Keratinocyte (primary cell): ENCODE measurements at regions not wholly inside any gene's neighbourhood (a gene's known extent, or its start where the extent isn't known, plus 50 kb on each side); places are given as distances from the start of the nearest gene placed in this dataset.

Source experiments
- DNase-seq: peaks from one replicate; pipeline ENCODE4 v3.0.0-alpha.2; 2011; ENCODE audit warnings: low read depth, missing footprints, low spot score
- FAIRE-seq: peaks from 2 replicates; lab custom pipeline; 2011; peaks lifted over from hg19 to GRCh38; lab: Jason Lieb, UNC
- H2AFZ ChIP-seq: 2 replicates; pipeline ENCODE4 v1.6.0; 2012; ENCODE audit warnings: low read length, control low read depth, inconsistent platforms; ENCODE audit not compliant: control insufficient read depth
- H3K27ac ChIP-seq: 2 replicates; pipeline ENCODE4 v1.5.1; 2011; ENCODE audit warnings: low read length; ENCODE audit not compliant: control insufficient read depth, insufficient read depth
- H3K27me3 ChIP-seq: 3 replicates; pipeline ENCODE4 v1.6.0; 2011; ENCODE audit warnings: low read length; ENCODE audit not compliant: control insufficient read depth, insufficient read depth; ENCODE audit errors: extremely low read depth
- H3K36me3 ChIP-seq, 2 experiments: 2 replicates in 1 of 2; 3 replicates in 1 of 2; pipeline ENCODE4 v1.5.1; 2011; ENCODE audit warnings: low read length in 2 of 2, mild to moderate bottlenecking in 1 of 2; ENCODE audit not compliant: control insufficient read depth in 2 of 2, insufficient read depth in 2 of 2; ENCODE audit errors: extremely low read depth in 1 of 2
- H3K4me1 ChIP-seq: 3 replicates; pipeline ENCODE4 v1.5.1; 2011; ENCODE audit warnings: low read length; ENCODE audit not compliant: control insufficient read depth, insufficient read depth; ENCODE audit errors: extremely low read depth
- H3K4me2 ChIP-seq: 3 replicates; pipeline ENCODE4 v1.6.0; 2011; ENCODE audit warnings: low read depth, low read length; ENCODE audit not compliant: control insufficient read depth, insufficient read depth; ENCODE audit errors: extremely low read depth
- H3K4me3 ChIP-seq, 3 experiments: fragments of 200-600 bp in 1 of 3; sonication (generic) in 1 of 3; 2 replicates in 2 of 3; 3 replicates in 1 of 3; pipeline ENCODE4 v1.5.1; 2011 to 2016; ENCODE audit warnings: low read length in 3 of 3, mild to moderate bottlenecking in 3 of 3, control low read depth in 2 of 3, inconsistent platforms in 1 of 3, low read depth in 1 of 3, mixed read lengths in 1 of 3, mixed run types in 1 of 3, moderate library complexity in 1 of 3; ENCODE audit not compliant: control insufficient read depth in 2 of 3, insufficient read depth in 2 of 3; ENCODE audit errors: extremely low read depth in 1 of 3
- H3K79me2 ChIP-seq: 2 replicates; pipeline ENCODE4 v1.6.0; 2012; ENCODE audit warnings: low read length; ENCODE audit not compliant: control insufficient read depth, insufficient read depth
- H3K9ac ChIP-seq: 3 replicates; pipeline ENCODE4 v1.6.0; 2011; ENCODE audit warnings: low read length; ENCODE audit not compliant: control insufficient read depth, insufficient read depth; ENCODE audit errors: extremely low read depth
- H3K9me1 ChIP-seq: 3 replicates; pipeline ENCODE4 v1.6.0; 2011; ENCODE audit warnings: low read length; ENCODE audit not compliant: control insufficient read depth, insufficient read depth; ENCODE audit errors: extremely low read depth
- H3K9me3 ChIP-seq: 2 replicates; pipeline ENCODE4 v1.5.1; 2012; ENCODE audit warnings: low read depth, low read length; ENCODE audit not compliant: control insufficient read depth
- H4K20me1 ChIP-seq: 3 replicates; pipeline ENCODE4 v1.6.0; 2011; ENCODE audit warnings: low read length; ENCODE audit not compliant: control insufficient read depth, insufficient read depth; ENCODE audit errors: extremely low read depth
- EZH2 ChIP-seq: IDR thresholded peaks from one replicate; pipeline ENCODE4 v1.6.1; 2012; ENCODE audit warnings: inconsistent platforms, mild to moderate bottlenecking, low read length, moderate library complexity
- dilution Hi-C: fragments of 300-500 bp; cut with MboI; formaldehyde crosslinking; loops from one replicate; pipeline ENCODE4 v1.7.0; 2020; ENCODE audit warnings: low sequenced_read_pairs; ENCODE audit not compliant: extremely low pct_ligation_motif_present
- TF ChIP-seq, protein P1 (sequence below), 3 experiments: IDR thresholded peaks in 1 of 3; conservative IDR thresholded peaks in 1 of 3; optimal IDR thresholded peaks in 1 of 3; 2 replicates in 2 of 3; 3 replicates in 1 of 3; pipeline versions ENCODE3 to v1.5.1; 2011; ENCODE audit warnings: low read length in 3 of 3, mild to moderate bottlenecking in 3 of 3, moderate library complexity in 2 of 3, control low read depth in 1 of 3, inconsistent platforms in 1 of 3; ENCODE audit not compliant: insufficient read depth in 2 of 3; ENCODE audit errors: extremely low read depth in 1 of 3

DNA sequence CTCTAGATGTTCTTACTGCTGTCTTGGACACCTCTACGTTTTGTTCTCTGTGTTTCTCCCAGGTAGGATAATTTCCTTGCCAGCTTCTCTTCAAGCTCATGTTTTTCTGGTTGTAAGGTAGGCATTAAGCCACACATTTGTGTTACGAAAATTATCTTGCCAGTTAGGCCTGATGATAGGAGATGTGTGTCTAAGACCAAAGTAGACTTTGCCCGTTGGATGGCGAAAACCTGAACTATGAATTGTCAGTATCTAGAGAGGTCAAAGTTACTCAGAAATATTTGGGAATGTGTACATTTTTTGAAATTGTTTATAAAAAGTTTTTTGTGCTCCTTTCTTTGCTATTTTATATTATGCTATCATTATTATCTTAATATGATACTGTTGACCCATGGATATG is 72.8 kb downstream of the FHIP1A start:
- H3K9me1 ChIP-seq = no peaks in the 10 kb centered on the region
- H3K27me3 ChIP-seq = no peaks in the 10 kb centered on the region
- H2AFZ ChIP-seq = no peak overlapping the region
- dilution Hi-C loops = no loop called here
- H3K9ac ChIP-seq = no peak overlapping the region
- H3K4me1 ChIP-seq = peaks cover 19% of the 10 kb centered on the region
- peaks cover 6% of the 10 kb centered on the region for H3K79me2 ChIP-seq
- DNase-seq (no peak), FAIRE-seq (no peak)
- H3K4me2 ChIP-seq = no peak overlapping the region
- H3K4me3 ChIP-seq = no peak overlapping the region
- no peaks in the 10 kb centered on the region for H3K36me3 ChIP-seq
- H3K27ac ChIP-seq = no peak overlapping the region
- TF ChIP-seq, protein P1, sequence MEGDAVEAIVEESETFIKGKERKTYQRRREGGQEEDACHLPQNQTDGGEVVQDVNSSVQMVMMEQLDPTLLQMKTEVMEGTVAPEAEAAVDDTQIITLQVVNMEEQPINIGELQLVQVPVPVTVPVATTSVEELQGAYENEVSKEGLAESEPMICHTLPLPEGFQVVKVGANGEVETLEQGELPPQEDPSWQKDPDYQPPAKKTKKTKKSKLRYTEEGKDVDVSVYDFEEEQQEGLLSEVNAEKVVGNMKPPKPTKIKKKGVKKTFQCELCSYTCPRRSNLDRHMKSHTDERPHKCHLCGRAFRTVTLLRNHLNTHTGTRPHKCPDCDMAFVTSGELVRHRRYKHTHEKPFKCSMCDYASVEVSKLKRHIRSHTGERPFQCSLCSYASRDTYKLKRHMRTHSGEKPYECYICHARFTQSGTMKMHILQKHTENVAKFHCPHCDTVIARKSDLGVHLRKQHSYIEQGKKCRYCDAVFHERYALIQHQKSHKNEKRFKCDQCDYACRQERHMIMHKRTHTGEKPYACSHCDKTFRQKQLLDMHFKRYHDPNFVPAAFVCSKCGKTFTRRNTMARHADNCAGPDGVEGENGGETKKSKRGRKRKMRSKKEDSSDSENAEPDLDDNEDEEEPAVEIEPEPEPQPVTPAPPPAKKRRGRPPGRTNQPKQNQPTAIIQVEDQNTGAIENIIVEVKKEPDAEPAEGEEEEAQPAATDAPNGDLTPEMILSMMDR (optimal IDR thresholded peaks at IDR 0.05 in 1 of 3, IDR thresholded peaks at IDR 0.05 in 1 of 3, conservative IDR thresholded peaks at IDR 0.05 in 1 of 3; ENCODE audit: extremely low read depth in 1 of 3, insufficient read depth in 2 of 3, low read length in 3 of 3) = no peak
- TF ChIP-seq EZH2 = no peak
- H3K9me3 ChIP-seq = no peaks in the 10 kb centered on the region
- H4K20me1 ChIP-seq = no peaks in the 10 kb centered on the region

DNA sequence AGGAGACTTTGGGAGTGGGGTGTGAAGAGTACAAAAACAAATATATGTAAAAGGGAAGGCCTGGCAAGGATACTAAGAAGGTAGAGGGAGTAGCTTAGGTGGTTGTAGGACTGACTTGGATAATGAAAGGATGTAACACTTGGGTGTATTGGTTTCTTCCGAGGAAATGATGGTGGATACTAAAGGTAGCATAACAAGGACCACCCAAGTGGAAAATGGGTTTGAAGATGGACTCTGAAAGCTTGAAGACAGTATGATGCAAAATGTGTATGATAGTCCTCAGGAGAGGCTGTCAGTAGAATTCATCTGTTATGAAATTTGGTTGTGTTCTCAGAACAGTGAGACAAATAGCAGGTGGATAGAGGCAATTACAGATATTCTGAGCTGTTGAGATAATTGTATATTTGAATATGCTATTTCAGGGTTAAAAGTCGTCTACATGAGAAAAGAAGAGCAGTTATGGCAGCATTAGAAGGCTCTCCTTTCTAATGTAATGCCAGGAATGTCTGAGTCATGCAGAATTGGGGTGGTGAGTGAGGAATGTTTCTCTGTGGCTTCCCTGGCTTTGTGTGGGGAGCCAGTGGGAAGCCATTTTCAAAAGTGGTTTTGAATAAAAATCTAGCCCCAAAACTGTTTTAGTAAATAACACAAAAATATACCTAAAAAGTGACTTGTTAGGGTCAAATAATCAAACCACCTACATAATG is 75.6 kb downstream of the FHIP1A start:
- H3K4me2 ChIP-seq = peak overlapping the region; percentile 33

More for the DNA sequence above, 75.6 kb downstream of the FHIP1A start:
- no peaks in the 10 kb centered on the region for H3K36me3 ChIP-seq
- peaks cover 6% of the 10 kb centered on the region for H3K79me2 ChIP-seq
- H2AFZ ChIP-seq = no peak overlapping the region
- H3K4me3 ChIP-seq = no peak overlapping the region
- H3K9me1 ChIP-seq = no peaks in the 10 kb centered on the region
- dilution Hi-C loops = no loop called here
- H3K9me3 ChIP-seq = no peaks in the 10 kb centered on the region
- peaks cover 19% of the 10 kb centered on the region for H3K4me1 ChIP-seq
- H3K27me3 ChIP-seq = no peaks in the 10 kb centered on the region
- peak; percentile 9 for DNase-seq
- FAIRE-seq = peak; percentile 78
- H3K9ac ChIP-seq = no peak overlapping the region
- H4K20me1 ChIP-seq = no peaks in the 10 kb centered on the region
- no peak for TF ChIP-seq EZH2
- TF ChIP-seq, protein P1 (optimal IDR thresholded peaks at IDR 0.05 in 1 of 3, IDR thresholded peaks at IDR 0.05 in 1 of 3, conservative IDR thresholded peaks at IDR 0.05 in 1 of 3; ENCODE audit: extremely low read depth in 1 of 3, insufficient read depth in 2 of 3, low read length in 3 of 3) = no peak
- peak overlapping the region; percentile 16 for H3K27ac ChIP-seq
